Muscle of leg (tissue), 3 donors: ENCODE measurements at regions not wholly inside any gene's neighbourhood (a gene's known extent, or its start where the extent isn't known, plus 50 kb on each side); places are given as distances from the start of the nearest gene placed in this dataset.

Experiments
- DNase-seq: peaks from one replicate; pipeline ENCODE4 v3.0.0; 2013
- H3K27ac ChIP-seq: one replicate; pipeline ENCODE4 v1.5.1; 2013; ENCODE audit warnings: mild to moderate bottlenecking, low read length, control low read depth
- H3K27me3 ChIP-seq: one replicate; pipeline ENCODE4 v1.6.1; 2013; ENCODE audit warnings: low read length; ENCODE audit not compliant: control insufficient read depth, insufficient read depth
- H3K36me3 ChIP-seq: one replicate; pipeline ENCODE4 v1.6.1; 2013; ENCODE audit warnings: low read length; ENCODE audit not compliant: control insufficient read depth, insufficient read depth
- H3K4me1 ChIP-seq: one replicate; pipeline ENCODE4 v1.6.1; 2013; ENCODE audit warnings: low read length; ENCODE audit not compliant: control insufficient read depth, insufficient read depth
- H3K4me3 ChIP-seq: one replicate; pipeline ENCODE4 v1.5.1; 2013; ENCODE audit warnings: low read length, control low read depth
- H3K9me3 ChIP-seq: replicated peaks from 2 replicates; pipeline ENCODE4 v1.6.1; 2013; ENCODE audit warnings: low read depth, low read length; ENCODE audit not compliant: control insufficient read depth
- WGBS: methylation state at CpG from one replicate; pipeline ENCODE4 v1.1.5; 2013; ENCODE audit warnings: missing lambda C conversion rate; ENCODE audit not compliant: insufficient coverage; 5-methylcytosine and 5-hydroxymethylcytosine counted together

GRCh38 chr5:163687414-163687813, 182.0 kb downstream of the MAT2B start:
- no CpG with 5 or more reads among the region's 3 CpGs for WGBS
- Histone ChIP-seq H3K9me3 (no peaks in the 10 kb centered on the region), H3K27ac (no peak overlapping the region), H3K36me3 (no peaks in the 10 kb centered on the region), H3K27me3 (no peaks in the 10 kb centered on the region), H3K4me3 (no peak overlapping the region), H3K4me1 (no peaks in the 10 kb centered on the region)
- DNase-seq: no peak

- no peaks in the 10 kb centered on the region for H3K4me1 ChIP-seq
- no peak overlapping the region for H3K4me3 ChIP-seq
- no peaks in the 10 kb centered on the region for H3K36me3 ChIP-seq
- no peaks in the 10 kb centered on the region for H3K27me3 ChIP-seq
- H3K9me3 ChIP-seq: no peaks in the 10 kb centered on the region
- no peak for DNase-seq
- no peak overlapping the region for H3K27ac ChIP-seq
- WGBS: no CpG with 5 or more reads among the region's 2 CpGs
Measured at GRCh38 chr5:163692091-163692490, 186.7 kb downstream of the MAT2B start.

GRCh38 chr5:163695830-163696578, 190.6 kb downstream of the MAT2B start:
- Histone ChIP-seq H3K27ac (no peak overlapping the region), H3K27me3 (no peaks in the 10 kb centered on the region), H3K9me3 (no peaks in the 10 kb centered on the region), H3K4me3 (no peak overlapping the region), H3K4me1 (no peaks in the 10 kb centered on the region), H3K36me3 (no peaks in the 10 kb centered on the region)
- peak; percentile 74 for DNase-seq
- WGBS: 11% methylated on average over 4 of the region's 10 CpGs

DNA sequence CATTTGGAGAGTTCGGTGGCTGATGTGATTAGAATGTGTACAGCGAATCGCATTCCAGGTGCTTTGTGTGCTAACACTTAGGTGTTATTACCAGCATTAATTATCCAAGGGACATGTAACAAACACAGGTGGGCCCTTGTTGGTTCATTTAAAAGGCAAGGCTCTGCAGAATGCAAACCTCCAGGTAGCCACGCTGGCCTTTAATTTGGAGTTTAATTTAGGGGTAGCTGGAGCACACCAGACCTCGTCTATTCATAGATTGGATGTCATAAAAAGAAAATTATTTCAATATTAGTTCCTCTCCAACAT, 191.1 kb downstream of the MAT2B start:
- no CpG with 5 or more reads among the region's 5 CpGs for WGBS
- Histone ChIP-seq H3K4me1 (no peaks in the 10 kb centered on the region), H3K27ac (no peak overlapping the region), H3K9me3 (no peaks in the 10 kb centered on the region), H3K4me3 (no peak overlapping the region), H3K27me3 (no peaks in the 10 kb centered on the region), H3K36me3 (no peaks in the 10 kb centered on the region)
- DNase-seq: no peak

DNA sequence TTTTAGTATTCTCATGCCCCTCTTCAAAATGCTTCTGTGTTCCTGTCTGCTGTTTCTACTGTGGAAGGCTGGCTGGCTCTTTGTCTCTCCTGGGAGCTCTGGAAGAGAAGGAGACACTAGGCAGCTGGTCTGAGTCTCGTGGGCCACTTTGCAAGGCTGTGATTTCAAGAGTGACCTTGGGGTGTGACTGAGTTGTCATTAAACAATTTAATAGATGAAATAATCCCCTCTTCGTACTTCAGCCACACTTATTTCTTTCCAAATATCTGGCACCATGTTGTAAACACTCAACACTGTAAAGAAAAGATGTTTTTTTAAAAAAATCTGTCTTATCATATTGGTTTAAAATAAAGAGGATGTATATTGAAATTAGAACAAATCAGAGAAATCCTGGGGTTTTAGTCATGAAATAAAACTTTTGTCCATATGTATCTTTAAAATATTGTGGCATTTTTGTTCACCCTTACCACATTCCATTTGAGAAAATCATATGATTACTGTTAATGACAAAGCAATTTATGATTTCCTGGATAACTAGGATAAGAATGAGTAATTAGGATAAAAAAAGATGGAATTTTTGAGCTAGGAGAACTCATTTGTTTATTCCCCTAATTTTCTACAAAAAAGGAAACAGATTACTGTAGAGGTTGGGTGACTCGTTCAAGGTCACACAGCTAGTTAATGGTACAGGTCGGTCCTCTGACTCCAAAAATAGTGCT, 200.8 kb downstream of the MAT2B start:
- no peak overlapping the region for H3K4me3 ChIP-seq
- no peaks in the 10 kb centered on the region for H3K27me3 ChIP-seq
- H3K9me3 ChIP-seq: no peaks in the 10 kb centered on the region
- no peaks in the 10 kb centered on the region for H3K4me1 ChIP-seq
- no peaks in the 10 kb centered on the region for H3K36me3 ChIP-seq
- H3K27ac ChIP-seq: no peak overlapping the region
- DNase-seq: no peak
- 83% methylated on average over 1 of the region's 4 CpGs for WGBS

DNA sequence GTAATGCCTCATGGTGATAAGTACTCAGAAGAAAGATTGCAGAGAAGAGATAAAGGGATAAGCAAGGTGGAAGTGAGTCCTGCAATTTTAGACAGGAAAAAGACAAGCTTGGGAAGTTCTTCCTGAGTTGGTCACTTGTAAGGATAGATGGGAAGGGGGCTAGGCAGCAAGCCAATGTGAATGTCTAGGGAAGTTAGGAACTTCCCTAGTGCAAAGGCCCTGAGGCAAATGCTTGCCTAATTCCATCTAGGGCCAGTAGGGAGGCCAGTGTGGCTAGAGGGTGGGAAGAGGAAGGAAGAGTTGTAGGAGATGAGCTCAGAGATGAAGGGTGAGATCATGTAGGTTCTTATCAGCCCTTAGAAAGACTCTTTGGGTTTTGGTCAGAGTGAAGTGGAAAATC, 206.6 kb downstream of the MAT2B start:
- H3K4me1 ChIP-seq: no peaks in the 10 kb centered on the region

DNA sequence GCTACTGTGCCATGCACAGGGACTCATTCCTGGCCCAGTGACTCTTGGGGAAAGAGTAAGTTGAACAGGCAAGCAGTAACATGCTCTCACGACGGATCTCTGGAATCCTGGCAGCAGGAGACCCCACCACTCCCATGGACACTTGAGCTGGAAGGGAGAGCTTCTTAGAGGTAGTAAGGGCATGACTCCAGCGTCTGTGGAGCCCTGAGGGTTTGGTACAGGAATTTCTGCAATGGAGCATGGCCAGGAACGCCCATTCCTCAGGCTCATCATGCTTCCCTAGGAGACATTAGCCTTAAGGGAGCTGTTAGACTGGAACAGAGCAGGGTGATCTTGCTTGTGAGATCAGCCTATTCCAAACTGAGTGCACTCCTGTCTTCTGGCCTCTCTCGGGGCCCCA, 212.9 kb downstream of the MAT2B start:
- Histone ChIP-seq H3K4me3 (no peak overlapping the region), H3K27ac (no peak overlapping the region), H3K36me3 (no peaks in the 10 kb centered on the region), H3K9me3 (peaks cover 2% of the 10 kb centered on the region), H3K27me3 (no peaks in the 10 kb centered on the region), H3K4me1 (no peaks in the 10 kb centered on the region)
- WGBS: 20% methylated on average over 2 of the region's 5 CpGs
- DNase-seq: no peak

More for the DNA sequence above, 206.6 kb downstream of the MAT2B start:
- H3K36me3 ChIP-seq: no peaks in the 10 kb centered on the region
- H3K27me3 ChIP-seq: no peaks in the 10 kb centered on the region
- H3K9me3 ChIP-seq: no peaks in the 10 kb centered on the region
- H3K4me3 ChIP-seq: no peak overlapping the region
- H3K27ac ChIP-seq: no peak overlapping the region
- DNase-seq: no peak

- Histone ChIP-seq H3K36me3 (no peaks in the 10 kb centered on the region), H3K27me3 (no peaks in the 10 kb centered on the region), H3K4me1 (no peaks in the 10 kb centered on the region), H3K9me3 (no peaks in the 10 kb centered on the region), H3K27ac (no peak overlapping the region), H3K4me3 (no peak overlapping the region)
- no peak for DNase-seq
- WGBS: no CpG with 5 or more reads among the region's 3 CpGs
Measured at GRCh38 chr5:163724305-163724704, 218.9 kb downstream of the MAT2B start.

- no peak for DNase-seq
- Histone ChIP-seq H3K4me1 (no peaks in the 10 kb centered on the region), H3K9me3 (no peaks in the 10 kb centered on the region), H3K36me3 (no peaks in the 10 kb centered on the region), H3K27ac (no peak overlapping the region), H3K4me3 (no peak overlapping the region), H3K27me3 (no peaks in the 10 kb centered on the region)
- 80% methylated on average over 1 of the region's 4 CpGs for whole genome bisulfite sequencing
Measured at GRCh38 chr5:163727028-163727427, 221.6 kb downstream of the MAT2B start.

DNA sequence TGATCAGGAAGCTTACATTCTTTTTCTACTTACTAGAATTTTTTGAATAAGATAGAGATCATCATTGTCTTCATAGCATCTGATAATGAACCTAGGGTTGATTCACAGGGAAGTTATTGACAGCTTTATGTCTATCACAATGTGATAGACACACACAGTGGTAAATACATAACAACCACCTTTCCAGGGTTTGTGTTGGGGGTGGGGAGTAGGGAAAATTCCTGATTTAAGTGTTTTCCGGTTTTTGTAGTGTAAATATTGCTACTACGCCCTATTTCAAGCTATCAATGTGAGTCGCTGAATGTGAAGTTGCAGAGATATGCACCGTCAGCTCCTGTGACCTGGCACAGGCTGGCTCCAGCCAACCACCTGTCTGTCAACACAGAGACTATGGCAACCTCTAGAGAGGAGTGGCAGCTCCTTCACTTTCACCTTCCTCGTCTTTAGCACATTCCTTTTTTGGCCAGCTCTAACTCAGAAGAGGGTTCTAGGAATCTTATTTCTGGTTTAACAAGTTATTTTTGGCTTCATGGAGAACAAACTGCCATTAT, 224.9 kb downstream of the MAT2B start:
- H3K9me3 ChIP-seq: no peaks in the 10 kb centered on the region
- DNase-seq: no peak
- no peaks in the 10 kb centered on the region for H3K27me3 ChIP-seq
- H3K4me3 ChIP-seq: no peak overlapping the region
- H3K27ac ChIP-seq: no peak overlapping the region
- H3K36me3 ChIP-seq: no peaks in the 10 kb centered on the region
- no peaks in the 10 kb centered on the region for H3K4me1 ChIP-seq
- WGBS: no CpG with 5 or more reads among the region's 5 CpGs
